ENCODE measurements at regions not wholly inside any gene's neighbourhood (a gene's known extent, or its start where the extent isn't known, plus 50 kb on each side); places are given as distances from the start of the nearest gene placed in this dataset.

DNA sequence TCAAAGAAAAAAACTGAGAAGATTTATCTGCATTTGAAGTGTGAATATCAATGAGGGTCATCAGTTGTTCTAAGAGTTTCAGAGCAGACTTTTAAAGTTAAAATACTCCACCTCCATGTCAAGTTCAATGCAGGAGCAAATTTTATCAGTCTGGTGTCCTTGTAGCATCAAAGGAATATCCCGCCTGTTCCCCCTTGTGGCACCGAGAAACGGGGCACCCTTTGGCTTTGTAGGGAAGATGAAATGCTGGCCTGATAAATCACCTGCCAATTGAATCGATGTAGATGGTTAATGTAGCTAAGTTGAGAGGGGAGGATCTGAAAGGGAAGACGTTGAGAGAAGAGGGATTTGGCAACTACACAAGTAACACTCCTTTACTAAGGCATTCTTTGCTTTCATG is 714.5 kb downstream of the EFNA5 start:
- Mint-ChIP-seq H3K9me3 (ENCODE audit: unreplicated experiment) (no peaks in the 10 kb centered on the region), H3K36me3 (ENCODE audit: low read depth, unreplicated experiment) (no peaks in the 10 kb centered on the region), H3K27ac (ENCODE audit: unreplicated experiment) (no peak overlapping the region), H3K4me3 (ENCODE audit: unreplicated experiment) (no peak overlapping the region), H3K4me1 (ENCODE audit: low read depth, unreplicated experiment) (no peaks in the 10 kb centered on the region), H3K27me3 (ENCODE audit: low read depth, unreplicated experiment) (no peaks in the 10 kb centered on the region)
- Histone ChIP-seq H2AFZ (ENCODE audit: low read depth, low read length) (no peak overlapping the region), H3K79me2 (ENCODE audit: insufficient read depth, low read length) (no peaks in the 10 kb centered on the region), H3K36me3 (ENCODE audit: insufficient read depth, low read length) (no peaks in the 10 kb centered on the region), H3K9me3 (ENCODE audit: insufficient read depth, low read depth, low read length) (no peaks in the 10 kb centered on the region), H3K27me3 (ENCODE audit: insufficient read depth, low read length) (no peaks in the 10 kb centered on the region), H4K20me1 (ENCODE audit: insufficient read depth, low read length) (no peaks in the 10 kb centered on the region), H3K27ac (ENCODE audit: low read depth, low read length) (no peak overlapping the region), H3K4me2 (ENCODE audit: low read length) (no peak overlapping the region), H3K9ac (ENCODE audit: low read length) (no peak overlapping the region), H3K4me3 (ENCODE audit: insufficient read depth, low read depth, low read length) (no peak overlapping the region), H3K4me1 (ENCODE audit: insufficient read depth, low read length) (no peaks in the 10 kb centered on the region)
- TF ChIP-seq EZH2 (IDR thresholded peaks at IDR 0.05; ENCODE audit: insufficient read depth, low read length) = no peak
- TF ChIP-seq, protein P1, sequence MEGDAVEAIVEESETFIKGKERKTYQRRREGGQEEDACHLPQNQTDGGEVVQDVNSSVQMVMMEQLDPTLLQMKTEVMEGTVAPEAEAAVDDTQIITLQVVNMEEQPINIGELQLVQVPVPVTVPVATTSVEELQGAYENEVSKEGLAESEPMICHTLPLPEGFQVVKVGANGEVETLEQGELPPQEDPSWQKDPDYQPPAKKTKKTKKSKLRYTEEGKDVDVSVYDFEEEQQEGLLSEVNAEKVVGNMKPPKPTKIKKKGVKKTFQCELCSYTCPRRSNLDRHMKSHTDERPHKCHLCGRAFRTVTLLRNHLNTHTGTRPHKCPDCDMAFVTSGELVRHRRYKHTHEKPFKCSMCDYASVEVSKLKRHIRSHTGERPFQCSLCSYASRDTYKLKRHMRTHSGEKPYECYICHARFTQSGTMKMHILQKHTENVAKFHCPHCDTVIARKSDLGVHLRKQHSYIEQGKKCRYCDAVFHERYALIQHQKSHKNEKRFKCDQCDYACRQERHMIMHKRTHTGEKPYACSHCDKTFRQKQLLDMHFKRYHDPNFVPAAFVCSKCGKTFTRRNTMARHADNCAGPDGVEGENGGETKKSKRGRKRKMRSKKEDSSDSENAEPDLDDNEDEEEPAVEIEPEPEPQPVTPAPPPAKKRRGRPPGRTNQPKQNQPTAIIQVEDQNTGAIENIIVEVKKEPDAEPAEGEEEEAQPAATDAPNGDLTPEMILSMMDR (IDR thresholded peaks at IDR 0.05; ENCODE audit: insufficient read depth, low read depth, low read length) = no peak
- FAIRE-seq = no peak
- no peak for DNase-seq (ENCODE audit: low read depth)

DNA sequence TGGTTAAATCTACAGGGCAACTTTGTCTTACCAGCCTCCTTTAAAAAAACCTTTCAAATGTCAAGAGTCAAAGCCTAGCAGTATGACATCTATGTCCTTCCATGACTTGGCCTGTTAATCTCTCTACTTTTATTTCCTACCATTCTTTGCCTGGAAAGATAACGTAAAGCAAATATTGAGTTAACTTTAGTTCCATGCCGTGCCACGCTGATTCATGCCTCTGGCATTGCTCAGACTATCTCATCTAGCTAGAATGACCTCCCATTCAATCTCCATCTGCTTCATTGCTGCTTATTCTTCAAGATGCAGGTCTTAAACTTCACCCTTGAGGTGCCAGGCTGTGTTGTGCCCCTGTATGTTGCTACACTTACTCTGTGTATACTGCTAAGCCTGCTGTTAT is 729.8 kb downstream of the EFNA5 start:
- Mint-ChIP-seq H3K4me3 (ENCODE audit: unreplicated experiment) (no peak overlapping the region), H3K4me1 (ENCODE audit: low read depth, unreplicated experiment) (peaks cover 14% of the 10 kb centered on the region), H3K36me3 (ENCODE audit: low read depth, unreplicated experiment) (no peaks in the 10 kb centered on the region), H3K9me3 (ENCODE audit: unreplicated experiment) (peaks cover 3% of the 10 kb centered on the region), H3K27me3 (ENCODE audit: low read depth, unreplicated experiment) (no peaks in the 10 kb centered on the region), H3K27ac (ENCODE audit: unreplicated experiment) (peak overlapping the region; percentile 88)
- DNase-seq (ENCODE audit: low read depth) = peak; percentile 20
- no peaks in the 10 kb centered on the region for H3K36me3 ChIP-seq (ENCODE audit: insufficient read depth, low read length)
- H3K79me2 ChIP-seq (ENCODE audit: insufficient read depth, low read length) = no peaks in the 10 kb centered on the region
- H3K9me3 ChIP-seq (ENCODE audit: insufficient read depth, low read depth, low read length) = no peaks in the 10 kb centered on the region
- FAIRE-seq = no peak
- no peak overlapping the region for H3K27ac ChIP-seq (ENCODE audit: low read depth, low read length)
- no peaks in the 10 kb centered on the region for H4K20me1 ChIP-seq (ENCODE audit: insufficient read depth, low read length)
- no peaks in the 10 kb centered on the region for H3K4me1 ChIP-seq (ENCODE audit: insufficient read depth, low read length)
- no peak overlapping the region for H3K9ac ChIP-seq (ENCODE audit: low read length)
- H3K4me2 ChIP-seq (ENCODE audit: low read length) = no peak overlapping the region
- no peak overlapping the region for H3K4me3 ChIP-seq (ENCODE audit: insufficient read depth, low read depth, low read length)
- no peaks in the 10 kb centered on the region for H3K27me3 ChIP-seq (ENCODE audit: insufficient read depth, low read length)
- TF ChIP-seq EZH2 (IDR thresholded peaks at IDR 0.05; ENCODE audit: insufficient read depth, low read length) = no peak
- TF ChIP-seq, protein P1 (IDR thresholded peaks at IDR 0.05; ENCODE audit: insufficient read depth, low read depth, low read length) = no peak
- no peak overlapping the region for H2AFZ ChIP-seq (ENCODE audit: low read depth, low read length)

DNA sequence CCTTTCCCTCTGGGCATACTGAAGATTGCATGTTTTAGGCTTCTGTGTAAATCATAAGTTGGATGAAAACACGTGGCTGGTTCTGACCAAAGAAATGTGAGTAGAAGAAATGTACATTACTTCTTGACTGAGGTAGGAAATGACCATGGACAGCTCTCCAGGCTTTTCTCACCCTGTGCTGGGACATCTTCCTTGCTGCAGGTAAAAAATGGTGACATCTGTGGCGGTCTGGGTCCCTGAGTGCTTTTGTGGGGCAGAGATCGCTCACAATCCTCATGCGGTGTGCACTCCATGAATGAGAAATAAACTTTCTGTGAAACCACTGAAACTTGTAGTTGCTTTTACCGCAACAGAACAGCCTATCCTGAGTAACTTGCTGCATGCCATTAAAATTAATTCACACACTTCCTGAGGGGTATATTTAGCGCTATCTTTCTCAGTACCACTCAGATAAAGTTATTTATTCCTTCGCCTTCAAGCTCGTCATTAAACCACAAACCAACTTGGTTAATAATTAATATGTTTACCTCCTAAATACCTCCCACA is 730.4 kb downstream of the EFNA5 start:
- Mint-ChIP-seq H3K9me3 (ENCODE audit: unreplicated experiment) (peaks cover 3% of the 10 kb centered on the region), H3K4me1 (ENCODE audit: low read depth, unreplicated experiment) (peaks cover 14% of the 10 kb centered on the region), H3K36me3 (ENCODE audit: low read depth, unreplicated experiment) (no peaks in the 10 kb centered on the region), H3K27me3 (ENCODE audit: low read depth, unreplicated experiment) (no peaks in the 10 kb centered on the region), H3K27ac (ENCODE audit: unreplicated experiment) (peak overlapping the region; percentile 88), H3K4me3 (ENCODE audit: unreplicated experiment) (no peak overlapping the region)
- no peak overlapping the region for H3K27ac ChIP-seq (ENCODE audit: low read depth, low read length)
- H4K20me1 ChIP-seq (ENCODE audit: insufficient read depth, low read length) = no peaks in the 10 kb centered on the region
- H2AFZ ChIP-seq (ENCODE audit: low read depth, low read length) = no peak overlapping the region
- no peak for FAIRE-seq
- TF ChIP-seq, protein P1 (IDR thresholded peaks at IDR 0.05; ENCODE audit: insufficient read depth, low read depth, low read length) = no peak
- no peak for TF ChIP-seq EZH2 (IDR thresholded peaks at IDR 0.05; ENCODE audit: insufficient read depth, low read length)
- no peak for DNase-seq (ENCODE audit: low read depth)
- H3K79me2 ChIP-seq (ENCODE audit: insufficient read depth, low read length) = no peaks in the 10 kb centered on the region
- no peaks in the 10 kb centered on the region for H3K27me3 ChIP-seq (ENCODE audit: insufficient read depth, low read length)
- H3K4me2 ChIP-seq (ENCODE audit: low read length) = no peak overlapping the region
- no peaks in the 10 kb centered on the region for H3K4me1 ChIP-seq (ENCODE audit: insufficient read depth, low read length)
- no peaks in the 10 kb centered on the region for H3K36me3 ChIP-seq (ENCODE audit: insufficient read depth, low read length)
- H3K4me3 ChIP-seq (ENCODE audit: insufficient read depth, low read depth, low read length) = no peak overlapping the region
- no peak overlapping the region for H3K9ac ChIP-seq (ENCODE audit: low read length)
- H3K9me3 ChIP-seq (ENCODE audit: insufficient read depth, low read depth, low read length) = no peaks in the 10 kb centered on the region

Data from astrocyte (in vitro differentiated cells and primary cell).